Cerebellar cortex (tissue), 1 donor: ENCODE measurements at regions not wholly inside any gene's neighbourhood (a gene's known extent, or its start where the extent isn't known, plus 50 kb on each side); places are given as distances from the start of the nearest gene placed in this dataset.

Source experiments
- DNase-seq: peaks from one replicate; pipeline ENCODE4 v3.0.0-alpha.2; 2015; ENCODE audit warnings: low spot score

DNA sequence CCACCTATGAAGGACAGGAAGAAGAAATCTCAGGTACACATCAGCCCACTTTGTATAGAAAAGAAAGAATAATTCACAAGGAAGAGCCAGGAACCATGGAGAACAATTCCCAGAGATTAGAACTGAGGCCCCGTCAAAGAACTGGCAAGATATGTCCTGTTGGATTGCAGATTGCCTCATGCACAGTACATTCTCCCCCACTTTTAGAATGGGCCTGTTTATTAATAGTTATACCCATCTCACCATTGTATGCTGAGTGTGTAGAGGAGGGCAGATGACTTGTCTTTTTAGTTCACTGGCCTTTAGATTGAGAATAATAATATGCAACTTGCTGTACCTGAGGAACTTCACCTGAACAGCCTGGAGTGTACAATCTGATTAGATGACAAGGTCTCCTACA lies 315.6 kb upstream of the HAND2 start:
- DNase-seq: no peak

DNA sequence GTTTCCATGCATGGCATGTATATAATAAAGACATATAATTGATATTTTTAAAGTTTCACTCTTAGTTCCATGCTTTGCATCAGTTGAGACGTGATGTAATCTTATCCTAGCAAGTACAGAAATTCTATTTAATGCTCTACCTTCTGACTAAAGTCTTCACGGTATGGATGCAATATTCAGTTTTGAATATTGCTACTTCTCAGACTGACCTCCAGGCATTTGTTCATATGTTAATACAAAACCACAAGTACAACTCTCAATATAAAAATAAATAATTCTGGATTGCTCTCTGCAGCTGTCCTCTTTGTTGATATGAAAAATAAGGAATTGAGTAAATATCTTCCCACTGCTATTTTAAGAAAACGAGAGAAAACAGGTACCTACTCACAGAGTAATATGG lies 309.8 kb upstream of the HAND2 start:
- DNase-seq: no peak

DNA sequence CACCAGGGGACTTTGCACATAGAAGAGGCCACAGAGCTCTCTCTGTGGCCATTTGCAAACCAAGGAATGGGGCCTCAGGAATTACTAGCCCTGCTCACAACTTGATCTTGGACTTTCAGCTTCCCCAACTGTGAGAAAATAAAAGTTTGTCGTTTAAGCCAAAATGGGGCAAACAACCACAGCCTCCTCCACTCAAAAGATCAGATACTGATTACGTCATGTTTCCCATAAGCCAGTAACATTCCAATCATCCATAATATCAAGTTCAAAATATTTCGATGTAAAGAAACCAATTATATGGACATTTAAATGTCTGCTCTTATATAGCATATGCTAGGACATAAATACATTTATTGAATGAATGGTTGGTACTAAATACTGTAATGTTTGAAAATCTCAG lies 307.5 kb upstream of the HAND2 start:
- no peak for DNase-seq

DNA sequence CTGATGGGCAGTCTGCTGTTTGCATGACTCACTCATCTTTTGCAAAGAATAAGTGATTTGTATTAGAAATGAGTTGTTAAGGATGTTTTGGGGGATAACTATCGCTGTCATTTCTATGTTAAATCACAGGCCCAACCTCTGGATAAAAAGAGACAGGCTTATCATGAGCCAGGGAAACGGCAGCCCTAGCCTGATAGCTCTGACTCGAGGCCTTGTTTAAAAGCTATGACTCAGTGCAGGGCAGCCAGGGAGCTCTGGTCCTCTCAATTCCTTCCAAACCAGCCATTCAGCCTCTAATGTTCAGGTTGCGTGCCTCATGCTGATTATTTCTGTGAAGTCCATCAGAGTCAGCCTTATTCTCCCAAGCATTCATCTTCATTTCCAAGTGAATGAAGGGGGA lies 305.9 kb upstream of the HAND2 start:
- DNase-seq: no peak

DNA sequence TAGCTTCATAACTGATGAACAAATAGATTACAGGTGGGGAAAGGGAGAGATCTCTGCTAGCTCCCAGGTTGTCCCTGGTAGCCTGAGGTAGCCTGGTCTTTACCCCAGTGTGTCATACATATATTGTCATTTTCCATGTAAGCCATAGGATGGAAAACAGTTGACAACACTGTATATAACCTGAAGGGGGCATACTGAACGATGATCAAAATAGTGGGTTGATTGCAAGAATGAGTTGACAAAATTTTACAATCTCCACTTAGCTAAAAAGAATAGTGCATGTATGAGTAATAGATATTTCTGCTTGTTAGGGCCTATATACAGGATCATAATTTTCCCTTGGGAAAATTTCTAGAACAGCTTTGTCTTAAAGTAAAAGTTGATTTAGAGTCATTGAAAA lies 304.1 kb upstream of the HAND2 start:
- no peak for DNase-seq

DNA sequence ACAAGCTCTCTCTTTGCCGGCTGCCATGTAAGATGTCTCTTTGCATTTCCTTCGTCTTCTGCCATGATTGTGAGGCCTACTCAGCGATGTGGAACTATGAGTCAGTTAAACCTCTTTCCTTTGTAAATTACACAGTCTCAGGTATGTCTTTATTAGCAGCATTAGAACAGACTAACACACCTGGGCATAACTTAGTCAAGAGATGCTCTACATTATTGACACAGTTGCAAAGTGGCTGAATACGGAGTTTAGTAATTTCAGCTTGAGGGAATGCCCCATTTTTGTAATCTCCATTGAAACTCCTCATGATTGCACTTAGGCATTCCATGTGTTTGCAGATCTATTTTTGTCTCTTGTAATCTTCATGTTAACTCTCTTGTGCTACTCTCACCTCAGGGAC lies 299.5 kb upstream of the HAND2 start:
- no peak for DNase-seq

DNA sequence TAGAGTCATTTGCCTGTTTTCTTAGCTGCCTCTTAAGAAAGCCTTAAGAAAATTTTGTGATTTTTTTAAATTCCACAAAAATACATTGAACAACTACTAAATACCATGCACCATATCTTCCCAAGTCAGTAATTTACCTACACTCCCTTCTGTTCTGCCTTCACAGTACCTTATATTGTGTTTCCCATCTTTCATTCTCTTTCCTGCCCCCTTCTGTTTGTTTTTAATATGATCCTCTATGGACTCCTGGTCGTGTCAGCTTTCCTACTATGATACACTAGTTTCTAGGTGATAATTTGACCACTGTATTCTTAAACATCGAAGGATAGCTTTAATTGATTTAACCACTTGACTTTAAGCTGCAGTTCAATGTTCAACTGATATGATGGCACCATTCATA lies 297.7 kb upstream of the HAND2 start:
- DNase-seq: no peak

DNA sequence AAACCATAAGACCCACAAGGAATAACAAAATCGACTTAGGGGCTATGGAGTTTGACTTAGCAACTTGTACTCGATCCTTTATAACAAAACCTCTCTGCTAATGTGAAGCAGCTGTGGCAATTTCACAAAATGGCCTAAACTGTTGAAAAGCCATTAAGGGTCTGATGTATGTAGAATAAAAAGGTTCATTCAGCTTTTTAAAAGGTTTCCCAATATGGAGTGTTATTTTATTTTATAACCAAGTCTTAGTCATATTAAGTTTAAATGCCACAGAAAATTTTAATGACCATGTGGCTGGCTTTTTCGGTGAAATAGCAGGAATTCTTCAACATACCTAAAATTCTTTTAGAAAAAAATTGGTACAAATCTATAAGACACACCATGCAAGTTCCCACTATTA lies 291.8 kb upstream of the HAND2 start:
- DNase-seq: no peak

DNA sequence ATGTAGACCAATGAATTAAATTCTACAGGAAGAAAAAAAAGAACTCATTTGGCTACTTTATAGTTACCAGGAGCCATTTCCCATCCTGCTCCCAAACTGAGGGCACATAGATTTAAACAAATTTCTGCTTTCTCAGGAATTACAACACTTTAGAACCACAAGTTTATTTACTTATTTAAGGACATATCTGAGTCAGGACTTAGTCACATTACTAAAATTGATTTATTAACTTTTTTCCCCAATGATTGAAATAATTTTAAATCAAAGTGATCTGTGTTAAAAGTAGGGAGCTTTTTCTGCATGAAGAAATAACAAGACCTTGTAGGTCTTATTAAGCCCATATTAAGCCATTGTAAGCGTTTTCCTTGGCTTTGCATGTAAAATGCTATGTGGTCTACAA lies 291.0 kb upstream of the HAND2 start:
- DNase-seq: no peak

DNA sequence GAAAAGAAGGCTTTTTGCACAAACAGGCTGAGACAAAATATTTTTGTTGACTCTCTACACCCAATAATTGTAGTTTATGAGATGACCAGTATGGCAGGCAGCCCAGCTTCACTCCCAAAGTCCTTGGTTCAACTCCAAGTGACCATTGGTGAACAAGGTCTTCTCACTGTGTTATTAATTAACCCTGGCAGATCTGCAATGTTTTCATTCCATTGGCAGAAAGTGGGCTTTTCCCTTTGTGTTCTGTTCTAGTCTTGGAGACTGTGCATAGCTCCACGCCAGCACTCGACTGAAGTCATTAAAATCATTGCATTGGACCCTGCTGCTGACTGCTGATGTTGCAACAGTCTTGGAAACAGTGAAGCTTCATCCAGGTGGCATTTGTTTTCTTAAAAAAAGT lies 277.3 kb upstream of the HAND2 start:
- no peak for DNase-seq

DNA sequence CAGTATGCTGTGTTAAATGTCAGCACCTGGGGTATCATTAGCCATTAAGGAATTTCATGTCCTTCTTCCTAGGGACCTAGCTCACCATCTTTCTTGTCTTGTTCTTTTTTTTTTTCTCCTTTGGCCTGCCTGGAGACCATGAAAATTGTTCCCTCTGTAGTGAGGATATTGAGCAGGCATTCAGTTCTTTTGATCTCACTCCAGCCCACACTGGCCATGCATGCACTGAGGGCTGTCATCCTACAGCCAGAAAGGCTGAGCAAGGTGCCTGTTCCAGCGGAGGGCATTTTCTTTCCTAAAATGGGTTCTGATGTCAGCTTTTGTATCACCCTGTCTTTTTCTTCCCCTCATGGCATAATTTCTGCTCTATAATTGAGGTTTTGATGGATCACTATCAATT lies 275.9 kb upstream of the HAND2 start:
- DNase-seq: no peak

DNA sequence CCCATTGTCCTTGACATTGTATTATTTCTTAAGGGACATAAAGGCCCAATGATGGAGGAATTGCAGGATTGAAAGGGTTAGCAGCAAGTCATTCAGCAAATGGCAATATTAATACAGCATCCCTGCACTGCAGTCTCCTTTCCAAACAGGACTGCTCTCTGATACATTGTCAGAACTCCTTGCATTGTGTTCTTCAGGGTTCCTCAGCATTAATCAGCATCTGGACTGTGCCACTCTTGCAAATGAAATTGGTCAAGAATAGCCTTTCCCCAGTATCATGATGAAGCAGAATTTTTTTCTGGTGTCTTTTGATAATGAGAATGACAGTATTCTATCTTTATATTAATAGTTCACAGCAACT lies 272.6 kb upstream of the HAND2 start:
- DNase-seq: no peak

DNA sequence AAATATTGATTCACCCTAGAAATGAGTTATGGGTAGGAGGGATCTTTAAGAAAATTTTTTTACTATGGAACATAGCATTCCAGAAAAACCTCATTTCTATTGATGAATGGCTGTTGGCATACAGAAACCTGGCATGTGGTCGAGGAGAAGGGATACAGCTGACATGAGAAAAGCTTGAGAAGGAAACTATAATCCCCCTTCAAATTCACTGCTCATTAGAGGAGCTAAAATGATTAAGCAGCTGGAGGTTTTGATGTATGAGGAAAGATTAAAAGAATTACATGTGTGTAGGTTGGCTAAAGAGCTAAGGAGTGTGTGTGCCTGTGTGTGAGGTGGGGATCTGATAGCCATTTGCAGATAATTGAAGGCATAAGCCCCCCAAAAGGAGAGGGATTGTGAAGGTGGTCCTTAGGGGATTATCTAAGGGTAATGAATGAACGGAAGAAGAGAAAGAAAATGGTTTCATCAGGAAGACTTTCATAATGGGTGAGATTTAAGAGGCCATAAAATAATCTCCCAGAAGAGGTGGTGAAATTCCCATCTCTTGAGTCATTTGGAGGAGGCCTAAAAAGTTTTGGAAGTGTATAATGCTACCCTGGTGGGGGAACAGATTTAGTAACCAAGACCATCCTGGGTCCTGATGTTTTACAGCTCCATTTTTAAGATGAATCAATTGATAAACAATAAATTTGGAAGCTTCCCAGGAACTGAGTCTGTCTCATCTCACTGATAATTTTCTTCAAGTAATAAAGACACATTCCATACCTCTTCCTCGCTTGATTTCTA lies 272.0 kb upstream of the HAND2 start:
- DNase-seq: no peak

DNA sequence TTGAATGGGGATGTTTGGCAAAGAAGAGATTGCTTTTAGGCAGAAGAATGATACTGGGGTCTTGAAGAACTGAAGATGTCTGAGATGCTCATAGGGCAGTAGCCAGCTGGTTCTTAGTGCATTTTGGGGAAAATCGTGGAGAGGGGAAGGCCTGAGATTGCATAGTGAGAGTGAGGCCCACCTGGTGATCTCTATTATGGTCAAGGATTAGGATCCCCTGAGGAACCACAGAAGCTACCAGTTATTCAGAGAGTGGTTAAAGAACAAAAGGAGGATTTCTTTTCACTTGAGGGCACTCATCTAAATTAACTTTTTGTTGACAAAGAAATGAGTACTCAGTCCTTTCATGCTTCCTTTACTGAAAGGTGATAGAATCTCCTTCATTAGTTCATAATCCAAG lies 271.3 kb upstream of the HAND2 start:
- DNase-seq: no peak

DNA sequence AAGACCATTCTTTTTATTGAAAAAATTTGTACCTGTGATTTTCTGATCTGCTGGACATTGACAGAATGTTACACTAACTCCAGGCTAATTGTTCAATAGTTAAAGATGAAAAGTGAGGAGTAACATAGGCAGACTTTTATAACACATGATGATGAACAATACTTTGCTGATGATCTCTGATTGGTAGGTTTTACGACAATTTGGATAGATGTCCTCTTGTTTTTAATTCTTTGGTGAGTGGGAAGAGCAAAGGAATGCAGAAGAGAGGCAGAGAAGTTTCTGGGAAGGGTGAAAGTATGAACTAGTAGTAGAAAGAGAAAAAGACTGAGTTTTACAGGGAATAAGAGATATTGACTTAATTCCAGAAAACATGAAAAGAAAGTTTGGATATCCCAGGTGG lies 267.3 kb upstream of the HAND2 start:
- no peak for DNase-seq

DNA sequence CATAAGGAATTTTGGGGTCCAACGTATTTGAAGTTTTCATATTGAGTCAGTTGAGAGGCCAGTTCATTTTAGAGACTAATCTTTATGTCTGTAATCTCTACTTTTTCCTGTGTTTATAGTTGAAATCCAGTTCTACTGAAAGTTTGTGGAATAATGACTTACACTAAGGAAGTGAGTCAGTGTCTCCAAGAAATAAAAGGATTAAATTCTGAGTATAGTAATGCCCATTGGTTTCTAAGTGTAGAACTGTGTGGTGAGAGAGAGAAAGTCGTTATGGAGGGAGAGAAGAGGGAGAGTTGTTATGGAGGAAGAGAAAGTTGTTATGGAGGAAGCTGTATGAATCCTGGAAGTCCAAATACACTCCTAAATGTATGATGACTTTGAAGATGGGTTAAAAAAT lies 264.6 kb upstream of the HAND2 start:
- DNase-seq: no peak

DNA sequence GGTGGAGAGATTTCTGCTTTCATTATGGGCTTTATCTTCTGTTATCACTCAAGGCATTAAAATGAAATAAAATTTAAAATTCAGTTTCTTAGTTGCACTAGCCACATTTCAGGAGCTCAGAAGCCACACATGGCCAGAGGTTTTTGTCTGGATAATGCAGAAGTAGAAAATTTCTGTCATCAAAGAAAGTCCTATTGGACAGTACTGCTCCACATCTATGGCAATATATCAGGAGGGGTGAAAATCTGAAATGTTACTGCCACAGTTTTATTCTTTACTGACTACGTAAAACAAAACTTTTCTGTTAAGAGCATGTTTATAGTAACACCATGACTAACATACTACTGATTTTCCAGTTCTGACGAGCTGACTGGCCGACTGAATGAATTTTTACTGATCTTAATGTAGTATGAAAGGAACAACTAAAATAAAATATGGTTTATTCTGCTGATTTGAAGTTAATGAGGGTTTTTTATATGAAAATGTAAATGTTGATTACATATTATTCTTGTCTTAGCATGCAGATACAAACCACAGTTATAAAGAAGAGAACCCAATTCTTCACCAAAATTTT lies 264.0 kb upstream of the HAND2 start:
- DNase-seq: no peak

DNA sequence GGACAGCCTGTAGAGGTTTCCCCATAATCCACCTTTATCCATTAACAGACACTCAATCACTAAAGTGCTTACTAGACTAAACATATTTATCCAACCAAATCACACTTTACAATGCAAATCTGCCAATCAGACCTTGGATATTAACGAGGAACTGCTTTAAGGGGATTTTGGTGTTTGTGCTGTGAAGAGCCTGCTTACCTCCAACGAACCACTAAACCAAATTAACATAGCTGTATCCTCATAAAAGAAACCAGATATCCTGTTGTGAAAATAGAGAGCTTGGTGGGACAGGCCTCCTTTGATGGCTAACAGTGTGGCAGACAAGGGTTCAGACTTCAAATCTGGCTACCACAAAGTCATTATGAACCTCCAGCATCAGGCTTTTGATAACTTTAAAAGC lies 252.6 kb upstream of the HAND2 start:
- DNase-seq: no peak

DNA sequence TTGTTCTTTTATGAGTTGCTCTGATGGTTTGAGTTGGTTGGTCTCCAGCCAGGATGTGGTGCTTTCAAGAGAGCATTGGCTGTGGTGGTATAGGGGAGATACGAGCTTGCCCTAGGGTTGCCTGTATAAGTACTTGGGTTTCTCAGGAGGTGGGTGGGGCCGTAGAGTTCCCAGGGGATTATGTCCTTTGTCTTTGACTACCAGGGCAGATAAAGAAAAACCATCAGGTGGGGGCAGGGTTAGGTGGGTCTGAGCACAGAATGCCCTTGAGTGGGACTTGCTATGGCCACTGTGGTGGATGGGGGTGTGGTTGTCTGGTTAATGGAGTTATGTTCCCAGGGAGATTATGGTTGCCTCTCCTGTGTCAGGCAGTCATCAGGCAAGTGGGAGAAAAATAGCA lies 247.9 kb upstream of the HAND2 start:
- no peak for DNase-seq

DNA sequence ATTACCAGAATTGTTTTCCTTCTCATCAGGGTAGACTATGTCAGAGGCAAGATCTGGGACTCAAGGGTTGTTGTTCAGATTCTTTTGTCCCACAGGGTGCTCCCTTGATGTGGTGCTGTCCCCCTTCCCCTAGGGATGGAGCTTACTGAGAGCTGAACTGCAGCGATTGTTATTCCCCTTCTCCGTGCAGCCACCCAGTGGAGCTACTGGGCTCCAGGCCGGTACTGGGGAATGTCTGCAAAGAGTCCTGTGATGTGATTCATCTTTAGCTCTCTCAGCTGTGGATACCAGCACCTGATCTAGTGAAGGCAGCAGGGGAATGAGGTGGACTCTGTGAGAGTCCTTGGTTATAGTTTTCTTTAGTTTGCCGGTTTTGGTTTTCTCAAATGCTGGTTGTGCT lies 247.4 kb upstream of the HAND2 start:
- no peak for DNase-seq

DNA sequence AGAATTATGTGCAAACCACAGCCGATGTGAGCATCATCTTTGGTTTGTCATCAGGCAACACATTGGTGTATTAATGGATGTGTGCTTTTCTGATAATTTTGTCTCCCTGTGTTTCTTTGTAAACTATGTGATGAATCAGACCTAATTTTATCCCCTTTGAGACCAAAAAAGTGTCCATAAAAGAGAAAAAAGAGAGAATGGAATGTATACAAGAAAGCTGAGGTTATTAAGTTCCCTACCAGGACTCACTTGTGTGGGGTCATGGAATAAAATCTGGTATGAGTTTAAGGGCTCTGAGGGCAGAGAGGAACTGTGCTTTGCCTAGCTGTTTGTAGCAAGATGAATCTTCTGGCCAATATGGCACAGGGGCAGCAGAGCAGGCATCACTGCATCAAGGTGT lies 239.5 kb upstream of the HAND2 start:
- no peak for DNase-seq

DNA sequence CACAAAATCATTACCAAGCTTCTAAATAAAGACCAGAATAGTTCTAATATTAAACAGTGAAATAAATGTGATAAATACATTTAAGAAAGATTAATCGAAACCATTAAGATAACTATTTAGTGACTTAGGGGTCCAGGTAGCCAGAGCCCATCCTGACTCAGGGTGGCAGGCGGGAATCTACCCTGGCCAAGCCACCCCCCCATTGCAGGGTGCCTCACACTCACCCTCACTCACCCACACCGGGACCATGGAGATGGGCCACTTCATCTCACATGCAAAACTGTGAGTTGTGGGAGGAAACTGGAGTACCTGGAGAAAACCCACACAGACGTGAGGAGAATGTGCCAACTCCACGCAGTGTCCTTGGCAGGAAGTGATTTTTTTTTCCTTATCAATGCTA lies 237.6 kb upstream of the HAND2 start:
- DNase-seq: no peak

DNA sequence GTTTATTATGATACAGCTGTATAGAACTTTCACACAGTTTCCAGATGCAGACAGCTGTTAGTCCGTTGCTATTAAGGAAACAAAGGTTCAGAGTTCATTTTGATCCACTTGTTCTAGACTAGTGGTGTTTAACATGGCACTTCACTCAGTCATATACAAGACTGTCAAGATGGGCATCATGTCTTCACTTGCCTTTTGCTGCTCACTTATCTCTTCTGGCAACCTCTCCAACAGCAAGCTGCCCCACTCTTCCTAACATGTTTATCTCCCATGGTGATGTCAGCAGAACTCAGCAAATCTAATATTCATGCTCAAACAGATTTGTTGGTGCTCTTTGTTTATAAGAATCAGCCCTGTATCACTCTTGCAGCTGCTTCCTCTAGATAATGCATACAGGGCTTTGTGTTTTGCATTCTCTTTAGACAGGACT lies 236.2 kb upstream of the HAND2 start:
- no peak for DNase-seq

DNA sequence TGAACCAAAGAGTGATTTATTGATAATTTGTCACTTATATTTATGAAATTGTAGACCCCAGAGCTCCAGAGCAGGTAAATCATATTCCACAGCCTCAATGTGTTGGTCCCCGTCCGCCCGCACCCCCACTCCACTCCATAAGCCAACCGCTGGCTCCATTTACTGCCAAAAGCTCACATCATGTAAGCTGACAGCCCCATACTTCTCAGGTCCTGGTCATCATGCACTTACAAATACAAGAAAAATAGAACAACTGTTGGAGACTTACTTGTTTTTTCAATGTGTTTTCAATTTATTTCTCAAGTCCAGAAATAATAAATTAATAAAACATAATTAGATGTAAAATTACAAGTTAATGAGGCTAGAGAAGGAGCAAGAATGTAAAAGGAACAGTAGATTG lies 235.7 kb upstream of the HAND2 start:
- DNase-seq: no peak
